ENCODE measurements at regions not wholly inside any gene's neighbourhood (a gene's known extent, or its start where the extent isn't known, plus 50 kb on each side); places are given as distances from the start of the nearest gene placed in this dataset.

- no peak overlapping the region for H3K27ac ChIP-seq
- TF ChIP-seq EZH2 (IDR thresholded peaks at IDR 0.05) (no peak), CTCF (IDR thresholded peaks at IDR 0.05) (no peak), EZH2phosphoT487 (IDR thresholded peaks at IDR 0.05) (no peak)
- H3K4me3 ChIP-seq: no peak overlapping the region
- H3K4me3 Mint-ChIP-seq: no peak overlapping the region
- H3K36me3 ChIP-seq: no peaks in the 10 kb centered on the region
- H3K9ac ChIP-seq: no peak overlapping the region
- DNase-seq (ENCODE audit: low spot score): no peak
- no peak overlapping the region for H3K4me2 ChIP-seq
- H3K27me3 ChIP-seq: no peaks in the 10 kb centered on the region
- no peaks in the 10 kb centered on the region for H3F3A ChIP-seq (ENCODE audit: low read depth)
- H3K9me3 Mint-ChIP-seq: no peaks in the 10 kb centered on the region
- H3K9me3 ChIP-seq (ENCODE audit: low read depth): no peaks in the 10 kb centered on the region
- no peak overlapping the region for H2AFZ ChIP-seq (replicated peaks)
- H3K36me3 Mint-ChIP-seq: no peaks in the 10 kb centered on the region
- H3K27ac Mint-ChIP-seq: no peak overlapping the region
- H3K79me2 ChIP-seq (ENCODE audit: low read depth): no peaks in the 10 kb centered on the region
- no peaks in the 10 kb centered on the region for H3K4me1 ChIP-seq
- H4K20me1 ChIP-seq (ENCODE audit: low read depth): no peaks in the 10 kb centered on the region
- no peaks in the 10 kb centered on the region for H3K4me1 Mint-ChIP-seq
- no peaks in the 10 kb centered on the region for H3K27me3 Mint-ChIP-seq (ENCODE audit: insufficient read depth, low read depth)
These were observed 321.0 kb downstream of the IL15 start for GRCh38 chr4:141957416-141957815.

GRCh38 chr4:141962486-141962885 is 326.1 kb downstream of the IL15 start:
- Histone ChIP-seq H3K4me1 (no peaks in the 10 kb centered on the region), H3K79me2 (ENCODE audit: low read depth) (no peaks in the 10 kb centered on the region), H4K20me1 (ENCODE audit: low read depth) (no peaks in the 10 kb centered on the region), H3K4me3 (no peak overlapping the region), H3K9me3 (ENCODE audit: low read depth) (no peaks in the 10 kb centered on the region), H2AFZ (replicated peaks) (no peak overlapping the region), H3K9ac (no peak overlapping the region), H3K4me2 (no peak overlapping the region), H3F3A (ENCODE audit: low read depth) (no peaks in the 10 kb centered on the region), H3K27me3 (no peaks in the 10 kb centered on the region), H3K27ac (no peak overlapping the region), H3K36me3 (no peaks in the 10 kb centered on the region)
- Mint-ChIP-seq H3K27me3 (ENCODE audit: insufficient read depth, low read depth) (no peaks in the 10 kb centered on the region), H3K27ac (no peak overlapping the region), H3K9me3 (peaks cover 3% of the 10 kb centered on the region), H3K4me1 (no peaks in the 10 kb centered on the region), H3K36me3 (peaks cover 2% of the 10 kb centered on the region), H3K4me3 (no peak overlapping the region)
- TF ChIP-seq EZH2phosphoT487 (IDR thresholded peaks at IDR 0.05) (no peak), CTCF (IDR thresholded peaks at IDR 0.05) (no peak)
- no peak for DNase-seq (ENCODE audit: low spot score)

- H3K9ac ChIP-seq: no peak overlapping the region
- H3K79me2 ChIP-seq (ENCODE audit: low read depth): no peaks in the 10 kb centered on the region
- H3K4me2 ChIP-seq: no peak overlapping the region
- TF ChIP-seq EZH2phosphoT487 (IDR thresholded peaks at IDR 0.05) (no peak), EZH2 (IDR thresholded peaks at IDR 0.05) (no peak), CTCF (IDR thresholded peaks at IDR 0.05) (no peak)
- Mint-ChIP-seq H3K4me1 (no peaks in the 10 kb centered on the region), H3K27me3 (ENCODE audit: insufficient read depth, low read depth) (peaks cover 2% of the 10 kb centered on the region), H3K4me3 (no peak overlapping the region), H3K27ac (no peak overlapping the region), H3K9me3 (peaks cover 12% of the 10 kb centered on the region), H3K36me3 (no peaks in the 10 kb centered on the region)
- H3K4me3 ChIP-seq: no peak overlapping the region
- no peak for DNase-seq (ENCODE audit: low spot score)
- H3K27me3 ChIP-seq: no peaks in the 10 kb centered on the region
- no peaks in the 10 kb centered on the region for H3K9me3 ChIP-seq (ENCODE audit: low read depth)
- no peak overlapping the region for H3K27ac ChIP-seq
- H3K4me1 ChIP-seq: no peaks in the 10 kb centered on the region
- no peaks in the 10 kb centered on the region for H3F3A ChIP-seq (ENCODE audit: low read depth)
- H4K20me1 ChIP-seq (ENCODE audit: low read depth): no peaks in the 10 kb centered on the region
- H3K36me3 ChIP-seq: no peaks in the 10 kb centered on the region
- H2AFZ ChIP-seq (replicated peaks): no peak overlapping the region
These were observed 335.5 kb downstream of the IL15 start for GRCh38 chr4:141971869-141972268.

GRCh38 chr4:141972950-141973349 is 336.6 kb downstream of the IL15 start:
- DNase-seq (ENCODE audit: low spot score): no peak
- peaks cover 11% of the 10 kb centered on the region for H3K9me3 Mint-ChIP-seq
- no peak for TF ChIP-seq EZH2 (IDR thresholded peaks at IDR 0.05)
- no peak for TF ChIP-seq CTCF (IDR thresholded peaks at IDR 0.05)
- no peak for TF ChIP-seq EZH2phosphoT487 (IDR thresholded peaks at IDR 0.05)
- Histone ChIP-seq H3K27me3 (no peaks in the 10 kb centered on the region), H3K9ac (no peak overlapping the region), H3K79me2 (ENCODE audit: low read depth) (no peaks in the 10 kb centered on the region), H4K20me1 (ENCODE audit: low read depth) (no peaks in the 10 kb centered on the region), H3K9me3 (ENCODE audit: low read depth) (no peaks in the 10 kb centered on the region), H3K36me3 (no peaks in the 10 kb centered on the region), H3K27ac (no peak overlapping the region), H3F3A (ENCODE audit: low read depth) (no peaks in the 10 kb centered on the region), H2AFZ (replicated peaks) (no peak overlapping the region), H3K4me1 (no peaks in the 10 kb centered on the region), H3K4me2 (no peak overlapping the region), H3K4me3 (no peak overlapping the region)
- no peaks in the 10 kb centered on the region for H3K4me1 Mint-ChIP-seq
- no peaks in the 10 kb centered on the region for H3K36me3 Mint-ChIP-seq
- H3K4me3 Mint-ChIP-seq: no peak overlapping the region
- H3K27me3 Mint-ChIP-seq (ENCODE audit: insufficient read depth, low read depth): peaks cover 2% of the 10 kb centered on the region
- no peak overlapping the region for H3K27ac Mint-ChIP-seq
